Glomerular endothelial cell (primary cell): ENCODE measurements at regions not wholly inside any gene's neighbourhood (a gene's known extent, or its start where the extent isn't known, plus 50 kb on each side); places are given as distances from the start of the nearest gene placed in this dataset.

Experiments used
- DNase-seq: peaks from one replicate; pipeline ENCODE4 v3.0.0-alpha.2; 2011; ENCODE audit warnings: low read depth, low spot score; ENCODE audit errors: extremely low read depth

GRCh38 chr14:71273366-71273765 is 366.1 kb downstream of the PCNX1 start:
- no peak for DNase-seq

- DNase-seq = no peak
These were observed 376.8 kb downstream of the PCNX1 start for GRCh38 chr14:71284048-71284447.

GRCh38 chr14:71286126-71286525 is 378.9 kb downstream of the PCNX1 start:
- no peak for DNase-seq

- no peak for DNase-seq
These were observed 380.3 kb downstream of the PCNX1 start for GRCh38 chr14:71287567-71287966.

GRCh38 chr14:71289536-71289935 is 382.3 kb downstream of the PCNX1 start:
- DNase-seq = no peak

- DNase-seq = no peak
These were observed 383.0 kb downstream of the PCNX1 start for GRCh38 chr14:71290301-71290700.

- peak; percentile 66 for DNase-seq
These were observed 383.8 kb downstream of the PCNX1 start for GRCh38 chr14:71290960-71291466.

GRCh38 chr14:71296184-71296583 is 388.9 kb downstream of the PCNX1 start:
- DNase-seq = no peak

GRCh38 chr14:71300566-71301330 is 393.5 kb downstream of the PCNX1 start:
- no peak for DNase-seq

GRCh38 chr14:71301611-71302010 is 394.4 kb downstream of the PCNX1 start:
- DNase-seq = no peak

GRCh38 chr14:71304690-71305089 is 397.4 kb downstream of the PCNX1 start:
- DNase-seq = no peak

GRCh38 chr14:71308671-71309070 is 401.4 kb downstream of the PCNX1 start:
- no peak for DNase-seq

- no peak for DNase-seq
These were observed 402.5 kb downstream of the PCNX1 start for GRCh38 chr14:71309756-71310155.

GRCh38 chr14:71311061-71311460 is 403.8 kb downstream of the PCNX1 start:
- DNase-seq = no peak

- DNase-seq = no peak
These were observed 407.5 kb downstream of the PCNX1 start for GRCh38 chr14:71314717-71315116.

GRCh38 chr14:71317385-71318096 is 410.3 kb downstream of the PCNX1 start:
- DNase-seq = no peak

- no peak for DNase-seq
These were observed 410.8 kb downstream of the PCNX1 start for GRCh38 chr14:71318097-71318459.

- no peak for DNase-seq
These were observed 412.4 kb downstream of the PCNX1 start for GRCh38 chr14:71319666-71320065.

- peak; percentile 80 for DNase-seq
These were observed 413.0 kb downstream of the PCNX1 start, which contains the start of gene SIPA1L1 for GRCh38 chr14:71320107-71320733. Gene SIPA1L1, plus strand, starts transcription at chr14:71320476.

GRCh38 chr14:71320734-71321573 is 413.7 kb downstream of the PCNX1 start:
- DNase-seq = no peak
